Stimulated activated naive B cell treated with anti-CD40 and anti-IgM and Interleukin-4, amounts not matched to agents 10 μg/mL and 1 μg/mL and 100 μg/mL, for 72 hours (primary cell): ENCODE measurements at regions not wholly inside any gene's neighbourhood (a gene's known extent, or its start where the extent isn't known, plus 50 kb on each side); places are given as distances from the start of the nearest gene placed in this dataset.
"Not testable (repeated sequence)": the region's sequence is repeated elsewhere in the genome, so short reads cannot be mapped to it uniquely, and the experiment has no call there.

Source experiments
- ATAC-seq, 2 donors: fragments of 150-1000 bp; cut with Tn5 transposase; replicated peaks; 2 replicates each; pipeline ENCODE4 v1.10.0; 2021; ENCODE audit warnings: moderate library complexity in 1 of 2
- DNase-seq: peaks from one replicate; pipeline ENCODE4 v3.0.0; 2021
- H3K27ac Mint-ChIP-seq: one replicate; pipeline ENCODE4 v1.8.0; 2022; ENCODE audit warnings: mild to moderate bottlenecking, mixed read lengths
- H3K27me3 Mint-ChIP-seq, 2 donors: one replicate each; pipeline ENCODE4 v1.8.0; 2022; ENCODE audit warnings: mixed read lengths in 2 of 2
- H3K36me3 Mint-ChIP-seq, 2 donors: one replicate each; pipeline ENCODE4 v1.8.0; 2022; ENCODE audit warnings: mixed read lengths in 2 of 2, mild to moderate bottlenecking in 1 of 2
- H3K4me1 Mint-ChIP-seq, 2 donors: one replicate each; pipeline ENCODE4 v1.8.0; 2022; ENCODE audit warnings: mixed read lengths in 2 of 2, mild to moderate bottlenecking in 1 of 2
- H3K4me3 Mint-ChIP-seq, 2 donors: one replicate each; pipeline ENCODE4 v1.8.0; 2022; ENCODE audit warnings: mild to moderate bottlenecking in 2 of 2, mixed read lengths in 2 of 2, moderate library complexity in 1 of 2
- H3K9me3 Mint-ChIP-seq, 2 donors: one replicate each; pipeline ENCODE4 v1.8.0; 2022; ENCODE audit warnings: mixed read lengths in 2 of 2, mild to moderate bottlenecking in 1 of 2

DNA sequence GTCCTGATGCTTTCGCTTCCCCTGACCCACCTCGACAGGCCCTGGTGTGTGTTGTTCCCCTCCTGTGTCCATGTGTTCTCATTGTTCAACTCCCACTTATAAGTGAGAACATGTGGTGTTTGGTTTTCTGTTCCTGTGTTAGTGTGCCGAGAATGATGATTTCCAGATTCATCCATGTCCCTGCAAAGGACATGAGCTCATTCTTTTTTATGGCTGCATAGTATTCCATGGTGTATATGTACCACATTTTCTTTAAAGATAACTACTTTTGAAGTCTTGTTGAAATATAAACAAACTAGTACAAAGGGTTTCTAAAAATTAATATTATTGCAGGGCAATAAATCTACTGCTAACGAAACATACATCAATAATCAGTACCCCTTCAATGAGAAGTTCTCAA lies 266.6 kb downstream of the IRS1 start:
- ATAC-seq, H3K4me1 Mint-ChIP-seq, DNase-seq, H3K9me3 Mint-ChIP-seq, H3K36me3 Mint-ChIP-seq, H3K27ac Mint-ChIP-seq, H3K4me3 Mint-ChIP-seq: not testable (repeated sequence)
- H3K27me3 Mint-ChIP-seq = peaks cover 0 to 12% of the 10 kb centered on the region in 2 donors

DNA sequence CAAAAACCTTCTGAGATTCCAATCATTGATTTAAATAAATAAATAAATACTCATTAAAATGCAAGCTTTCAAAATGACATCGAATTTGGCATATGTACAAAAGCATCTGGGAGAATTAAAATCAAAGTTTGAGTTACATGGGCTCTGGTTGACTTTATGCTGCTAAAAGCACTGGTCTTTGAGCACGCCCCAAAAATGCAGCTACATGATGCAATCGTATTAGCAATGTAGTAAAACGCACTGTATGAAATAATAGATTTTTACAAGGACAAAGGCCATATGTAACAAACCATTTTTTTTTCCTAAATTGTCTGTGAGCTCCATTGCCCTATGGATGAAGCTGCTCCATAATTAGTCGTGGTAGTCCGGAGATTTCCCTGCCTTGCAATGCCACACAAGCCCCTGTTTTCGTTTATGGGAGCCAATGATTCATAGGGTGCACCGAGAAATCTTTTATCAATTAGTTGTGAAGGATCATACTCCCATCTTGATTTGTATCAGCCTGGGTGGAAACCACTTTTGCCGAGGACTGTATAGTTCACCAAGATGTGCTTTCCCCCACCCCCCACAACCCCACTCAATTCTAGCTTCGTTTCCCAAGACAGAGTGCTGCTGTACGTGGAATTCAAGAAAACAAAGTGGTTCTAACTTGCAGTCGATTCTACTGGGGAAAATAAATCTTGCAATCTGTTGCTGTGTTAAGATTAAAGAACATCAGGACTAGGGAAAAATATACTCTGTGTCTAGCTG lies 268.4 kb downstream of the IRS1 start:
- DNase-seq (no peak), ATAC-seq (no peak)
- Mint-ChIP-seq H3K4me3 (no peak overlapping the region), H3K27ac (no peak overlapping the region), H3K27me3 (peaks cover 0 to 12% of the 10 kb centered on the region in 2 donors), H3K4me1 (no peaks in the 10 kb centered on the region), H3K9me3 (no peaks in the 10 kb centered on the region), H3K36me3 (no peaks in the 10 kb centered on the region)

DNA sequence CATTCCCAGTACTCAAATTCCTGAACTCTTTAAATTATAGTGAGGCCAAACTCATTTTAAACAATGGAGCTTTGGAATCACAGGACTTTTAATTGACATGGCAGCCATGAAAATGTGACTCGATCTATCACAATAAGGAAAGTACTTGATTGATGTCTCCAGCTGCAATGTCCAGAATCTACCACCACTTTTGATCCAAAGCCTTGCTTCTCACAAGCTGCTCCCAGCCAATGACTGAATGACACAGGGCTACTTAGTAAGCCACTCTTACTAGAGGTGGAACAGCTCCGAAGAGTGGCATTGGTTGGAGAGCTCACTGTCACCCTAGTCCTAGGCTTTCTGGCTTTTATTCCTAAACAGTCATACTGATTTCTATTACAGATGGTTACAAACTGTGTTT lies 270.1 kb downstream of the IRS1 start:
- H3K9me3 Mint-ChIP-seq = no peaks in the 10 kb centered on the region
- H3K4me1 Mint-ChIP-seq = no peaks in the 10 kb centered on the region
- H3K36me3 Mint-ChIP-seq = no peaks in the 10 kb centered on the region
- ATAC-seq (no peak), DNase-seq (no peak)
- H3K27ac Mint-ChIP-seq = no peak overlapping the region
- peaks cover 2 to 12% of the 10 kb centered on the region in 2 donors for H3K27me3 Mint-ChIP-seq
- no peak overlapping the region for H3K4me3 Mint-ChIP-seq

DNA sequence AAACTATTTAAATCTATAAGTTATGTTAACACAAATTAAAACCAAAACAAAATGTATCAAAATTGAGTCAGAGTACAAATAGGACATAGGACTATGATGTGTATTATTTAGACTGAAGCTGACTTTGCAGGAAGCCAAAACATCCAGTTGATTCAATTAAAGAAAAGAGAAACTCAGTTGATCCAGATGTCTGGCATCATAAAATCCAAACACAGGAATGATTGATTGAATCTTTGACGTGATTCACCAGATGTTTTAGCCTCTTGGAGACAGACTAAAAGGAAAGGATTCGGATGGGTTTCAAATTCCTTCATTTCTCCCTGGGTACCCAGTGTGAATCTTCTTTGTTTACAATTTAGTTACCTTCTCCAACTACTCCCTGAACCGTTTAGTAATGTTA lies 272.9 kb downstream of the IRS1 start:
- peaks cover 4 to 12% of the 10 kb centered on the region in 2 donors for H3K27me3 Mint-ChIP-seq
- H3K27ac Mint-ChIP-seq = no peak overlapping the region
- H3K9me3 Mint-ChIP-seq = no peaks in the 10 kb centered on the region
- DNase-seq (no peak), ATAC-seq (no peak)
- no peaks in the 10 kb centered on the region for H3K36me3 Mint-ChIP-seq
- H3K4me1 Mint-ChIP-seq = no peaks in the 10 kb centered on the region
- no peak overlapping the region for H3K4me3 Mint-ChIP-seq

DNA sequence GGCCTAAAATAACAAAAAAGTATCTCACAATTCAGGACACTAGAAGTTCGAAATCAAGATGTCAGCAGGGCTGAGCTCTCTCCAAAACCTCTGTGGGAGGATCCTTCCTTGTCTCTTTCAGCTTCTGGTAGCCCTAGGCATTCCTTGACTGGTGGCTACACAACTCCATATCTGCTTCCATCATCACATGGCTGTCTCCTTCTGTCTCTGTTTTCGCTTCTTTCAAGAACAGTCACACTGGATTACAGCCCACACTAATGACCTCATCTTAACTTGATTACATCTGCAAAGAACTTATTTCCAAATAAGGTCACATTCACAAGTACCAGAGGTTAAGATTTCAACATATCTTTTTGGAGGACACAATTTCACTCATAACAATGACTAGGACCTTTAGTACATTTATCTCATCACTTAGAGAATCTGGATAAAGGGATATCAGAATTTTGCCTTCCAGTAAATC lies 275.2 kb downstream of the IRS1 start:
- H3K27me3 Mint-ChIP-seq = peaks cover 4 to 12% of the 10 kb centered on the region in 2 donors
- H3K36me3 Mint-ChIP-seq = no peaks in the 10 kb centered on the region
- no peak overlapping the region for H3K4me3 Mint-ChIP-seq
- no peak for DNase-seq
- H3K27ac Mint-ChIP-seq = no peak overlapping the region
- no peak for ATAC-seq
- no peaks in the 10 kb centered on the region for H3K4me1 Mint-ChIP-seq
- H3K9me3 Mint-ChIP-seq = peaks cover 2 to 4% of the 10 kb centered on the region in 2 donors

DNA sequence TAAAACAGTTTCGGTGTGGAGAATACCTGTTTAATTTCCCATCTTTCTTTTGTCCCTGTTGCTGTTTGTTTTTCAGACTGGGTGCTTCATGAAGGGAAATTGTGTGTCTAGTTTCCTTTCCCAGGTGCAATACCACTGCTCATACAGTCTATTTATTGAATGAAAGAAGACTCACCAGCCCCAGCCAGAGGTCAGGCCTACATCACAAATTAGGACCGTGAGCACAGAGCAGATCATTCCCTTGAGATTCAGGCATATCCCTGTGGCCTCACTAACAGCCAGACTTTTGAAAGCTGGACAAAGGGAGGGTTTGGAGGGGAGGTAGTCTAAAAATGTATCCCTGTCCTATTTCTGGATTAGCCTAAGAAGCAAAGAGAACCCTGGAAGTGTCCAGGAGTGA lies 278.9 kb downstream of the IRS1 start:
- DNase-seq (no peak), ATAC-seq (no peak)
- Mint-ChIP-seq H3K27ac (no peak overlapping the region), H3K4me1 (no peaks in the 10 kb centered on the region), H3K9me3 (peaks cover 2 to 4% of the 10 kb centered on the region in 2 donors), H3K36me3 (no peaks in the 10 kb centered on the region), H3K27me3 (peaks cover 4 to 5% of the 10 kb centered on the region in 2 donors), H3K4me3 (no peak overlapping the region)

DNA sequence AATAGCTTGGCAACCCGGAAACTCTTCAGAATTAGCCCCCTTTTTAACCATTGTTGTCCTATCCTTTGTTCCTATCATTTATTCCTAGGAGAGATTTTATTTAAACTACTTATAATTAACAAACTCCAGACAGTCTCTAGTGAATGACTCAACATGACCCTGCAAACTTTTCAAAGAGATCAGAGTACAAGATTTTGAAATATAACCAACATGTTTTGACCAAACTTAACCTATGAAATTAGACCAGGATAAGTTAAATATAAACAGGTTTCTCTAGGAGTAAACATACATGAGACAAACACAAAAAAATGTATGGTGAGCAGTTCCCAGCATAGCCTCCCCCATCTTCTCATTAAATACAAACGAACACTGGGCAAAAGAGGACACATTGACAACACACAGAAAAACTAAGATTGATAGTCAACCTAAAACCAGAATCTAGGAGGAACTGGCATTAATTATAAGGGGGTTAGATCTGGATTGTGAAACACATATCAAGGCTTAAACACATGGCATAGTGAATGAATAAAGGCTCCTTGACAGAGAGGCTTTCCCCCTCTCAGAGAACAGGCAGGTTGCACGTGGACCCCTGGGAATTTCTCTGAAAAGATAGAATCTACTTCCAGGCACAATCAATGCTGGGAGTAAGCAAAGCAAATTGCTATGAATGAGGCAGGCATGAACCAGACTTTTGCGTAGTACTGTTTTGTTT lies 284.1 kb downstream of the IRS1 start:
- no peak for ATAC-seq
- H3K27ac Mint-ChIP-seq = no peak overlapping the region

DNA sequence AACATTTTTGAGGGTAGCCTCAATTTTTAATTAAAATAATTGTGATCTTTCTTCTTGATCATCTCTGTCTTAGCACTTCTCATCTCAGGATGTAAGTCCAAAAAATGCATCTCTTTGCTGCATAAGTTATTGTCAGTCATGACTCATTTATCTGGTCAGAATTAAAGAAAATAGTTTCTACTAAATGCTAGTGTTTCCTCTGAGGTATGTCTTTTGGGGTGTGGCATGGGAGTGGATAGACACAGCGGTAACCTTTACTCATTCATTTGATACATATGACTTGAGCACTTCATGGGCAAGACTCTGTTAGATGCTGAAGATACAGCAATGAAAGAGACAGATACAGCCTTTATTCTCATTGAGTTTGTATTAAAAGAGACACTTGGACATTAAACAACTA lies 284.7 kb downstream of the IRS1 start:
- no peaks in the 10 kb centered on the region for H3K4me1 Mint-ChIP-seq
- peaks cover 0 to 1% of the 10 kb centered on the region in 2 donors for H3K9me3 Mint-ChIP-seq
- DNase-seq (no peak), ATAC-seq (no peak)
- H3K27me3 Mint-ChIP-seq = peaks cover 0 to 9% of the 10 kb centered on the region in 2 donors
- H3K27ac Mint-ChIP-seq = no peak overlapping the region
- no peaks in the 10 kb centered on the region for H3K36me3 Mint-ChIP-seq
- H3K4me3 Mint-ChIP-seq = no peak overlapping the region

More for the DNA sequence above, 284.1 kb downstream of the IRS1 start:
- peaks cover 0 to 4% of the 10 kb centered on the region in 2 donors for H3K9me3 Mint-ChIP-seq
- no peak overlapping the region for H3K4me3 Mint-ChIP-seq
- H3K4me1 Mint-ChIP-seq = no peaks in the 10 kb centered on the region
- no peak for DNase-seq
- H3K36me3 Mint-ChIP-seq = no peaks in the 10 kb centered on the region
- H3K27me3 Mint-ChIP-seq = peaks cover 0 to 9% of the 10 kb centered on the region in 2 donors

DNA sequence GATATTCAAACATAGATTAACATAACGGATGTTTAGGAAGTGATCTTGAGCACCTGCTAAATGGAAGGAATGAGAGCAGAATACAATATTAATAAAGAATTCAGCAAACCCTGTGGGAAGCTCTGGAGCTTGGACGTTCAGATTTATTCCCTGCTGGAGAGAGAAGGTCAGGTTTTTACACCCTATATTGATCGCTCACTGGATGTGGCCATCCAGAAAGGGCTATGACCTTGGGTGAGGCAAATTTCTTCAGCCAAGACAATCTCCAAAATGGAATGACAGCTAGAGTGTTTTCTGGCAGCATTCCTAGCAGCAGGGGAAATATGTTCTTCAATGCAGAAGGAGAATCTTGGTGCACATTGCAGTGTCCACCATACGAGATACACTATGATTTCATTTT lies 288.3 kb downstream of the IRS1 start:
- no peaks in the 10 kb centered on the region for H3K9me3 Mint-ChIP-seq
- H3K27ac Mint-ChIP-seq = no peak overlapping the region
- H3K36me3 Mint-ChIP-seq = no peaks in the 10 kb centered on the region
- no peaks in the 10 kb centered on the region for H3K4me1 Mint-ChIP-seq
- no peak for DNase-seq
- peaks cover 0 to 16% of the 10 kb centered on the region in 2 donors for H3K27me3 Mint-ChIP-seq
- no peak overlapping the region for H3K4me3 Mint-ChIP-seq
- no peak for ATAC-seq

DNA sequence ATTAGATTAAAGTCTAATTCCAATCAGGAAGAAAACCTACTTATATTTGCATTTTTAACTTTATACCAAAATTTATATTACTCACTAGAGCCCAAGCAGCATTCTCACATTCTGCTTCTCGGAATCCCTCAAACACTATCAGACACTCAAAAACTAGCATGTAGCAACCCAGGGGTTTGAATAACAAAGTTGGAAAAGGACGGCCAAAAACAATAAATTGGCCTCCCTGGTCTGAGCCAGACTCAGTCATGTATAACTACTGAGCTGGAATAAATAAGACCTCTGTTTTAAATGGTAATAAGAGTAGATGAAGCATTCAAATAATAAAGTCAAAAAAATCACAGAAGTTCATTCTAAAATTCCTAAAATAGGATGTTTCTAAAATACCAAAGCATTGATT lies 290.9 kb downstream of the IRS1 start:
- no peak overlapping the region for H3K4me3 Mint-ChIP-seq
- no peaks in the 10 kb centered on the region for H3K9me3 Mint-ChIP-seq
- peaks cover 0 to 16% of the 10 kb centered on the region in 2 donors for H3K27me3 Mint-ChIP-seq
- H3K4me1 Mint-ChIP-seq = no peaks in the 10 kb centered on the region
- no peak for DNase-seq
- H3K36me3 Mint-ChIP-seq = no peaks in the 10 kb centered on the region
- no peak for ATAC-seq
- no peak overlapping the region for H3K27ac Mint-ChIP-seq

DNA sequence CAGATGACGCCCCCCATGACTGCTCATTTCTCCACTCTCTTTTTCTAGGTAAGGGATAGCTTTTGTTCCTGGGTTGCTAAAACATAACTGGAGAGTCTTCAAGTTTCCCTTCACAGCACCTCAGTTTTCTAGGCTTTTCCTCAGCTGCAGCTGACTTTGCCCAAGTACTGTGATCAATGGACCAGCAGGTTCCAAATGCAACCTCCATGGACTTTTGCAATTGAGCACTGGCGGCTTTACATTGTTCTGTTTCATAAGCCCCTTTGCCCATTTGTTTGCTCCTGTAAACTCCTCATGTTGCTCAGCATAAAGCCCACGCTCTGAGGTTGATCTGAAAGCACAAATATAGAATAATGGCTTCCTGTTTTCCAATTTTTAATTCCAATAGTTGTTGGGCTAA lies 291.6 kb downstream of the IRS1 start:
- no peak overlapping the region for H3K4me3 Mint-ChIP-seq
- ATAC-seq (no peak), DNase-seq (no peak)
- H3K4me1 Mint-ChIP-seq = no peaks in the 10 kb centered on the region
- H3K27me3 Mint-ChIP-seq = peaks cover 0 to 16% of the 10 kb centered on the region in 2 donors
- H3K36me3 Mint-ChIP-seq = no peaks in the 10 kb centered on the region
- H3K9me3 Mint-ChIP-seq = no peaks in the 10 kb centered on the region
- no peak overlapping the region for H3K27ac Mint-ChIP-seq

DNA sequence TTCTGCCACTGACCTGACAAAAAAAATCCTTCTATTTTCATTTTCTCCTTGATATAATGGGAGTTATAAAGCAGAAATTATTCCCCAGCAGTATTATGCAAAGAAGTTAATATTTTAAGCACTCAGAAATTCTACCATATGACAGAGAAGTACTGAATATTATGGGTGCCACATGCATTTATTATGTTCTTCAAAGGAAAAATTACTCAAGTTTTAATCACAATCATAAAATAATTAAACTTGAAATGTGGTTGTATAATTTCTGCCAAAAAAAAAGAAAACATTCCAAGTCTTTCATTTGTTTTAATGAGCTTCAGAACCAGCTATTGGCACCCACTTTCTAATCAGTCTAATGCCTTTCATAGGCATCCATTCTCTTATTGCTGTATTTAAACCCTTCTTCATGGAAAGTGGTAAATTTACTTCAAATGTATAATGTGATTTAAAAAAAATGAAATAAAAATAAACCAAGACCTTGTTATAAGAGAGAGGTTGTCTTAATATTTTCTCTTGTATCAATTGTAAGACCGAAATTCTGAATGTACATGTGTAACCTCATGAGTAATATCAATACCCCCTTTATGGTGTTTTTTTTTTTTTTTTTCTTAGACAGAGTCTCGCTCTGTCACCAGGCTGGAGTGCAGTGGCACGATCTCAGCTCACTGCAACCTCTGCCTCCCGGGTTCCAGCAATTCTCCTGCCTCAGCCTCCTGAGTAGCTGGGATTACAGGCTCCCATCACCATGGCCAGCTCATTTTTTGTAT lies 302.3 kb downstream of the IRS1 start:
- Mint-ChIP-seq H3K27me3 (peaks cover 11 to 13% of the 10 kb centered on the region in 2 donors), H3K4me3 (no peak overlapping the region), H3K36me3 (no peaks in the 10 kb centered on the region), H3K9me3 (peaks cover 0 to 2% of the 10 kb centered on the region in 2 donors), H3K4me1 (no peaks in the 10 kb centered on the region), H3K27ac (no peak overlapping the region)
- no peak for ATAC-seq
- DNase-seq = no peak

DNA sequence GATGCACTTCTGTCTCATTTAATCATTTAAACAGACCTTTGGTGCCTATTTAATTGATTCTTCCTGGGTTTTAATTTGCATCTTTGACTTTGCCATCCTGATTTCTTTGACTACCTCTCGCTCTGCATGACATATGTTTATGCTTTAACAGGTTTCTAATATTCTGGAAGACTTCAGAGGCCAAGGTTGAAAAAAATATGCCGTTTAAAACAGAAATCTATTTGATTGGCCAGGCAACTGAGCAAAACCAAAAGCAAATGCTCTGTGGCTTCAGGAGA lies 303.4 kb downstream of the IRS1 start:
- no peaks in the 10 kb centered on the region for H3K9me3 Mint-ChIP-seq
- H3K4me1 Mint-ChIP-seq = no peaks in the 10 kb centered on the region
- H3K4me3 Mint-ChIP-seq = no peak overlapping the region
- ATAC-seq (no peak), DNase-seq (no peak)
- no peak overlapping the region for H3K27ac Mint-ChIP-seq
- no peaks in the 10 kb centered on the region for H3K36me3 Mint-ChIP-seq
- peaks cover 8 to 11% of the 10 kb centered on the region in 2 donors for H3K27me3 Mint-ChIP-seq

DNA sequence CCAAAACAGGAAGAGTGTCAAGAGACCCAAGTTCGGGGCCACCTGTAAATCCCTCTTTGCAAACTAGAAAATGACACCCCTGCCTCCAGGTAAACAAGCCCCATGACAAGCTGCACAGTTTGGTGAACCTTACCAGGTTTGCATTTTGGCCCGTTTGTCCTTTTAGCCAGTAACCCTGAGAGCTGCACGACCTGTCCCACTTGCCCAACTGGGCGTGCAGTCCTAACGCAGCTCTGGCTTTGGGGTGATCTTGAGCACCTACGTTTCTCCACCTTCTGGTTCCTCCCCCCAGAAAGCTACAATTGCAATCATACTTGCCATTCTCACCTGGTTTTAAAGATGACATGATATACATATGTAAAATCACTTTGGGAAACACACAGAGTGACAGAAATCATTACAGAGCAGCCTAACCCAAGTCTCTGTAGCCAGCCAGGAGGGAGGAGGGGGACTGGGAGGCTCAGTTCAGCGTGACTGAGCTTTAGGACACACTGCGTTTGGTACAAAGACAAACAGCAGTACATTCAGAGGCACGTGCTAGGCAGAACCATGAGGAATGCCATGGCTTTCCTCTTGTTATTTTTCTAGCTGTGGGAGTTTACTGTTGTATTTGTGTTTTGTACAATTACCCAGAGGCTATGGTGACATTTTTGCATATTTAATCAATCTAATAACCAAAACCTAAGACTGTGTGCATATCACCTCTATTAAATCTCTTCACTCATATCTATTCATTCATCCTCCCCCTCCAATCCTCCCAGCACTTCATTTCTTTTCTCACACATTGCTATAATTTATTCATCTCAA lies 304.0 kb downstream of the IRS1 start:
- H3K9me3 Mint-ChIP-seq = no peaks in the 10 kb centered on the region
- ATAC-seq (no peak), DNase-seq (no peak)
- H3K27me3 Mint-ChIP-seq = peaks cover 8% of the 10 kb centered on the region in 2 donors
- no peaks in the 10 kb centered on the region for H3K4me1 Mint-ChIP-seq
- no peak overlapping the region for H3K27ac Mint-ChIP-seq
- no peaks in the 10 kb centered on the region for H3K36me3 Mint-ChIP-seq
- H3K4me3 Mint-ChIP-seq = no peak overlapping the region
